ENCODE measurements at regions not wholly inside any gene's neighbourhood (a gene's known extent, or its start where the extent isn't known, plus 50 kb on each side); places are given as distances from the start of the nearest gene placed in this dataset.
"Not testable (repeated sequence)": the region's sequence is repeated elsewhere in the genome, so short reads cannot be mapped to it uniquely, and the experiment has no call there.

GRCh38 chr5:104352954-104353353, 790.4 kb upstream of the NUDT12 start:
- DNase-seq, result no peak

DNA sequence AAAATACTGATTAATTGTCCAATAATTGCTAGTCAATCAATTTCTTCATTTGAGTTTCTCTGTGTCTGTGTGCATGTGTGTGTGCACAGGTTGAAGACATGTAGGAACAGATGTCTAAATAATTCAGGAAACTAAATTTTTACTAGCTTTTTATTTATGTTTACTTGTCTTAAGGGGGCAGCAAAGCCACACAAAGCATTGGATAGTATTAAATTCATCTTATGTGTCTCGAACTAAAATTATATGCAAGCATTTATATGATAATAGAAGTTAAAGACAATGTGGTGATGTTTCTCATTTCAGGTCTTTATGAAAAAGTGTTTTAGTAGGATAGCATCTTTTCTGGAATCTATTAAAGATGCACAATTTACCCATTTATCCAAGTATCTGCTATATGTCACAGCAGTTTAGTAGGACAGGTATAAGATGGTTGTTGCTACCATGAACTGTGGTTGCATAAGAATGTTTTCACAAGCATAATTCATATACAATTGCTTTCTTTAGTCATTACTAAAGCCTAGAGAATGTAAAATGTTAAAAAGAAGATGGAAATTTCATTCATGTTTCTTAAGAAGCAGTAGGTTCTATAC, 784.6 kb upstream of the NUDT12 start:
- DNase-seq, result no peak

DNA sequence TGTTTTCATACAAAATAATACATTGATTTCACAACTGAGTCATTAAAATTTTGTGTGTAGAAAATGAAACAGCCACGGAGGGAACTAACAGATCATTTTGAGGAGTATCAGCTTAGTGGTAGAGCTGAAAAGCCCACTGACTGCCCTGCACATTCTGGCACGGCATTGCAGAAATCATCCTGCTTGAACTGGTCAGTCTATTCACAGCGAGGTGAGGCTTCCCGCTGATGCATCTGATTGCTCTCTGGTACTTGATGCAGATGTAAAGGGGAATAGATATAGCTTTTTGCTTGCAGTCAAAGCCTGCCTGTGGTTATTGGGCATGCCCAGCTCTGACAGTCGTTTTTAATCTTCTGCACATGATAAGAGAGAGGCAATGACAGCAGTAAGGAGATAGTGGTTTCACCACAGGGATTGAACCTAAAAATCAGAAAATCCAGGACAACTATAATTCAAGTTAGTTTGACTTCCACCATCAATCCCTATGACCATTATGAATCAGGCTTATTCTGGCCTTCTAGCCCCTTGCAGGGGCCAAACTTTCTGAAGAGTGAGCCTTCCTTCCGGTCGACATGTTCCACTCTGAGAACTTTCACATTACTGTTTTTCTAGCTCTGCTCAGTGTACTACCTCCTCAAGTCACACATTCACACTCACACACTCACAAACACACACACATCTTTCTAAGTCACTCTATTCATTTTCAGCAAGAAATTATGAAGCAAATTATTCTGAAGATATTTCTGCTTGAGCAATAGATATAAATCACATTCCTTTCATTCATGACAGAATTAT, 782.8 kb upstream of the NUDT12 start:
- DNase-seq, result no peak

GRCh38 chr5:104344809-104345208, 782.2 kb upstream of the NUDT12 start:
- DNase-seq, result no peak

DNA sequence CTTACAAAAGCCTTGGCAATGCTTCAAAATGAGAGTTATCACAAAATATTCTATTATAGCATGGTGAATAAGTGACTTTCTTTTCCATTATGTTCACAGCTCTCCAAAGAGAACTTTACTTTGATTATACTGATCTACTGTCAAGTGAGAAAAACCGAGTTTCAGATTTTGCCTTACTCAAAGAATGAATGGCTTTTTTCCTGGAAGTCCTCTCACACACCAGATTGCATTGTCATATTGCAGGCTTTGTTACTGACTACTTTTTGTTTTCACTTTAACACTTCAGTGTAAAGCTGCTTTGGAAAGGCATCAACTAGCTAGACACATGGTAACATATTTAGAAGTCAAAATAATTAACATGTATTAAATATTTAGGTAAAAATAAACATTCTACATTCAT, 765.2 kb upstream of the NUDT12 start:
- DNase-seq, result no peak

DNA sequence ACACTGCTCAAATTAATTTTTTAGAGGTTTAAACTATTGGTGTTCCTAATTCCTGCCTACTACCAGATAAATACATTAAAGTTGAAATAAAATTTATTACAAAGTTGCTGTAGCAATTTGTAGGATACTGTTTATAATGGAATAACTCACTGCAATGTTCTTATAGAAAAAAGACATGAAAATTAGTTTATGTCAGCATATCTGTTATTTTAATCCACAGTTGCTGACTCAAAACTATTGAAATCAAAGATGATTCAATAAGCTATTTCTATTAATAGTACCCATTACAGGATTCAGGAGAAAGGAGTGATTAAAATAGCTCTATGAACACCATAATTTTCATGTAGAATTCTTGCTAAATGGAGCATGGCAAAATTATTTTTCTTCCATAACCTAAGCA, 764.4 kb upstream of the NUDT12 start:
- no peak for DNase-seq

DNA sequence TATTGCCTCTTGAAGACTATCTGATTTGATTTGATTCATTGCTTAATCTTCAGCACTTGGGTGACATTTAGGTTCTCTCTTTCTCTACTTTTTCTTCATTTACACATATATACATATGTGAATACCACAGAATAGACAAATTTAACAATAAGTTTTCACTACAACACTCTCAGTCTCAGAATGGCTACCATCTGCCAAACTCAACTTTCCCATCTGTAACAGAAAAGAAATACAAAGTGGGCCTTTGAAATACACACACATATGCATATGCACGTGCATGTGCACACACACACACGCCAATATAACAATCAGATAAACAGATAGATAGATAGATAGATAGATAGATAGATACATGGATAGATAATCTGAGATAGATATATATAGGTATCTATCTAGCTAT, 762.8 kb upstream of the NUDT12 start:
- DNase-seq, result no peak

DNA sequence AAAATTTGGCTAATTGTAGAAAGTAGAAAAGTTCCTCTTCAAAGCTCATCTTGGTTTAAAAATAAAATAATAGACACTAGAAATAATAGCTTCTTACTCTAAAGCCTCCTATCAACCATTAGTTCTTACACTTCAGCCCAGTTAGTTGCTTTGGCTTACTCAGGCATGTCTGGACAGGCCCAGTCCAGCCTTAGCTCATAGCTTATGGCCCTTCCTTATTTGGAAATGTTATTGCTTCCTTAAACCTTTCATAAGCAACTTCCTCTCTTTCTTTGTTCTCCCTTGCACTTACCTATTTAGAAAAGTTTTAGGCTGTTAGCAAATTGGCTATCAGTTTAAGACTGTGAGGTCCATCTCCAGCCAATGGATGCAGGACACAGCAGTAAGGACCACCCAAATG, 754.1 kb upstream of the NUDT12 start:
- not testable (repeated sequence) for DNase-seq

DNA sequence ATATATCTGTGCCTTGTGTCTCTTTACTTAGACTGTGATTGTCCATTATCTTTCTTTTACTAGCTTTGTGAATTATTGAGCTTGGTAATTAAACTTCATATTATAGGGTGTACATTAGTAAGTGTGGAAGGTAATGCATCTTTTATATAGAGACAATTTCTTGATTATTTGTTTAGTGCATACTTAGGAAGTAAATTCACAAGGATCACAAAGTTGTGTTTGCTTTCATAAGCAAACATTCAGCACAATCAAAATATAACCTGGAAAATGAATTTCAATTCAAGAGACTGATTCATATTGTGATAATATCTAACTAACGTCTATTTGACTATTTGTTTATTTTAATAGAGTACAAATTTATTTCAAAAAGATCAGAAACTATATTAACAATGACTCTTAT, 749.9 kb upstream of the NUDT12 start:
- no peak for DNase-seq

- no peak for DNase-seq
Observed at GRCh38 chr5:104305602-104306001, 743.0 kb upstream of the NUDT12 start.

- no peak for DNase-seq
Observed at GRCh38 chr5:104299998-104300706, 737.6 kb upstream of the NUDT12 start.

GRCh38 chr5:104298518-104298917, 735.9 kb upstream of the NUDT12 start:
- DNase-seq, result no peak

DNA sequence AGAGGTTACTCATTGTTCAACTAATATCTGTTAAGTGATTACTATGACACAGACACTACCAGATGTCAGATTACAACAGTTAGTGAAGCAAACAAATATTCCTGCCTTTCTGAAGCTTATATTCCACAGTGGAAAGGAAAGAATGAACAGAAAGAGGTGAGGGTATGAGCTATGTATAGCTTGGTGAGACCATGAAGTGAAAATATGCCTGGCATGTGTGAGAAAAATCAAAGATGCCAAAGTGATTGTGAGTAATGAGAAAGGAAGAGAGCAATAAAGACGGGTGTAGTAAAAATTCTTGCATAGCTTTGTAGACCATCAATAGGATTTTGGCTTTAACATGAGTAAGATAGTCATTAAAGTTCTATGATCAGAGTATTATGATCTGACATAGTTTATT, 734.5 kb upstream of the NUDT12 start:
- no peak for DNase-seq

- no peak for DNase-seq
Observed at GRCh38 chr5:104295991-104296390, 733.4 kb upstream of the NUDT12 start.

- DNase-seq, result no peak
Observed at GRCh38 chr5:104283136-104283535, 720.5 kb upstream of the NUDT12 start.

DNA sequence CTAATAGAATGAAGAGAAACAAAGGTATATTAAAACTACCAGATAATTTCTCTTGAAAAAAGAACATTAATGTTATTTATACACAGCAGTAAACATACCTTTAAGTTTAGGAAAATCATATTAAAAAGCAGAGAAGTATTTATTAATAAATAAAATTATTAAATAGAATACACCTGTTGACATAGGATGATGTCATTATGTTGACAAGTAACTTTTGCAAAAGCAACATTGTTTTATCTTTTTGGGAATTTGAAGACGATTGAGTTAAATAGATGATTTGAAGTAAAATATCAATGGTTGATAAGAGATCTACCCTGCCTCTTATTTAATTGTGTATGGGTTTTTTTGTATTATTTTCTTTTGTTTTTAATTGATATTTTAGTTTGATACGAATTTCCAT, 711.1 kb upstream of the NUDT12 start:
- DNase-seq, result no peak

- DNase-seq, result no peak
Observed at GRCh38 chr5:104267320-104268015, 704.9 kb upstream of the NUDT12 start.

- no peak for DNase-seq
Observed at GRCh38 chr5:104266161-104266560, 703.6 kb upstream of the NUDT12 start.

GRCh38 chr5:104265531-104266140, 703.0 kb upstream of the NUDT12 start:
- no peak for DNase-seq

DNA sequence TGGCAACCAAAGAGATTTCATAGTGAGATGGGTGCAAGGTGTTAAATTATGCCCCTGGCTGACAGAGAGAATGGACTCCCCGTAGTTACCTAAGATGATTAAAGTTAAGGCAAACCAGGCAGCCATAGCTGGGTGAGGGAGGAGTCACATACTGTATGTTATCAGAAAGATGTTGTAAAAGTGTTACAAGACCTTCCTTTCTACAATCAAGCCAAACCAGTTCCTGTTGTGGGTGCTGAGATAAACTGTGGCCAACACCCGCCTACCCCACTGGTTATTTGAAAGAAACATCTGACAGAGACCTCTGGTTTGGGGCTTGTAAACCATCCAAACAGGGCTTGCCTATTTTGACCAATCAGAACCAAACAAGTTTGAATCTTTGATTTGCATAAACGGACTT, 684.7 kb upstream of the NUDT12 start:
- DNase-seq, result no peak

DNA sequence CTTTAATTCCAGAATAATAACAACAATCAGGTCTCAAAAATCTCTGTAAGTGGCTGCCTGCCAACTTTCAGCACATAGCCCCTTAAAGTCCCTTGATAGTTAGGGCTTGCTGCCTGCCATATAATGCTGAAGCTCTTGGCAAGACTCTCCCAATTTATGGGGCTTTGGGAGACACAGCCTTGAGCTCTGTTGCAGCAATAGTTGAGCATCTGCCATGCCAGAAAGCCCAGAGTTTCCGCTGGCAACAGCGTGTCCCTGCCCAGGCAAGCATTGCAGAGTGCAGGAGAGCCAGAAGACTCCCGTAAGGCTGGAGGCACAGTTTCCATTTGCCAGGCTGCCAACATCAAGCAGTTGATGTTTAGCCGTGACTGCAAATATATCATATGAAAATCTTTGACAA, 678.5 kb upstream of the NUDT12 start:
- DNase-seq, result no peak

- DNase-seq, result no peak
Observed at GRCh38 chr5:104237586-104237985, 675.0 kb upstream of the NUDT12 start.

All from activated gamma-delta T cell (primary cell).